SH-SY5Y (cell line): ENCODE measurements at regions not wholly inside any gene's neighbourhood (a gene's known extent, or its start where the extent isn't known, plus 50 kb on each side); places are given as distances from the start of the nearest gene placed in this dataset.

Experiments
- GATA2 ChIP-seq: IDR thresholded peaks from 2 replicates; pipeline ENCODE4 v1.6.1; 2011; ENCODE audit warnings: mild to moderate bottlenecking, low read depth, low read length
- GATA3 ChIP-seq: IDR thresholded peaks from 2 replicates; pipeline ENCODE4 v1.6.1; 2011; ENCODE audit warnings: low read depth, mild to moderate bottlenecking, low read length, moderate library complexity

- no peak for TF ChIP-seq GATA3
- TF ChIP-seq GATA2 = no peak
Observed at GRCh38 chr4:8710946-8711345, 118.4 kb downstream of the CPZ start.
